ENCODE measurements at regions not wholly inside any gene's neighbourhood (a gene's known extent, or its start where the extent isn't known, plus 50 kb on each side); places are given as distances from the start of the nearest gene placed in this dataset.

DNA sequence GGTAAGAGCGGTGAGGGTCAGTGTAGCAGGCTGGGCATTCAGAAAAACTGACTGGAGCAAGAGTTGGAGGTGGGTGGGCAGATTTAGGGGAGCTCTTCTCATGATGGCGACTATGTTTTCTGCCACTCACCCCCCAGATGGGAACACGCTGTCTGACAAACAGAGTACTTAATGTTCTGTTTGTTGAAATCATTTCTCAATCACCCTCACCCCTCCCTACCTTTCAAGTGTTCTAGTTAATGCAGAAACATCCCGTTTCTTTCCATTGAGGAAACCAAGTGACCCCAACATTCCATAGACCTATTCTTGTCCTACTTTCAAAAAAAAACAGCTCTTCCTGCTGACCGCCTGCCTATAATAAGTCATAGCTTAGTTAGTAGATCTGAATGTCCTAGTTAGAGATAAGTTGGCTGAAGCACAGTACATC, 132.5 kb upstream of the NEDD9 start:
- dilution Hi-C loops (cut with HindIII; ENCODE audit: low sequenced_read_pairs, unreplicated experiment) (no loop called here), intact Hi-C loops (cut with micrococcal nuclease) (no loop called here)
- no peak for DNase-seq

More for the DNA sequence above, 132.5 kb upstream of the NEDD9 start:
- H3K9me1 ChIP-seq (ENCODE audit: insufficient read depth, low read length), result no peaks in the 10 kb centered on the region; the same call in 1 of the 2 replicates
- no peak overlapping the region for H3K56ac ChIP-seq (ENCODE audit: extremely low read depth, insufficient read depth, low read length)
- H2BK15ac ChIP-seq (ENCODE audit: low read depth, low read length), result no peak overlapping the region; the same call in 2 of the 3 replicates
- no peaks in the 10 kb centered on the region for H3K36me3 ChIP-seq (ENCODE audit: control insufficient read depth, insufficient read depth, low read length)
- no peak overlapping the region for H3K4me2 ChIP-seq (ENCODE audit: low read depth, low read length)
- in situ Hi-C loops (cut with MboI; ENCODE audit: low sequenced_read_pairs), result no loop called here
- BruUV-seq (replicated peaks), result no TSS peak
- no peaks in the 10 kb centered on the region for H4K20me1 ChIP-seq (ENCODE audit: insufficient read depth, low read length)
- H3K4me3 ChIP-seq (ENCODE audit: insufficient read depth, low read depth, low read length), result no peak overlapping the region
- H3K27me3 ChIP-seq (ENCODE audit: control insufficient read depth, insufficient read depth, low read length), result no peaks in the 10 kb centered on the region
- H2BK5ac ChIP-seq (ENCODE audit: low read depth, low read length, poor library complexity, severe bottlenecking), result no peak overlapping the region
- H2BK120ac ChIP-seq (ENCODE audit: low read depth, low read length), result no peak overlapping the region
- H3K14ac ChIP-seq (replicated peaks; ENCODE audit: low read depth, low read length), result no peak overlapping the region
- no peak overlapping the region for H4K91ac ChIP-seq (ENCODE audit: insufficient read depth, low read depth, low read length)
- no peak overlapping the region for H2AFZ ChIP-seq (replicated peaks; ENCODE audit: low read length, poor library complexity)
- no peak overlapping the region for H3K9ac ChIP-seq (ENCODE audit: low read depth, low read length)
- ATAC-seq (ENCODE audit: low read depth), result no peak
- no peak overlapping the region for H4K8ac ChIP-seq (ENCODE audit: low read depth in 2 of 2, low read length in 2 of 2)
- 80% methylated on average over 1 of the region's 5 CpGs; no CpG with 5 or more reads in 1 of the 2 experiments for WGBS, 2 experiments (ENCODE audit: extremely low coverage in 2 of 2, insufficient read length in 1 of 2)
- H2AK9ac ChIP-seq (replicated peaks; ENCODE audit: low read depth, low read length, poor library complexity), result no peak overlapping the region
- no peak overlapping the region for H3K18ac ChIP-seq (ENCODE audit: low read depth, low read length)
- ChIA-PET POLR2A (ENCODE audit: unreplicated experiment) (no interaction called here), CTCF (no interaction called here)
- H3K23ac ChIP-seq (ENCODE audit: low read depth, low read length), result no peak overlapping the region
- no peak overlapping the region for H2AK5ac ChIP-seq (ENCODE audit: low read depth, low read length)
- H3K27ac ChIP-seq (ENCODE audit: insufficient read depth, low read length), result no peak overlapping the region
- no peaks in the 10 kb centered on the region for H3K4me1 ChIP-seq (ENCODE audit: control insufficient read depth, insufficient read depth, low read length)
- H3K9me3 ChIP-seq (ENCODE audit: control insufficient read depth, insufficient read depth, low read length), result no peaks in the 10 kb centered on the region
- no peak overlapping the region for H3K4ac ChIP-seq (ENCODE audit: low read depth, low read length)
- H4K5ac ChIP-seq (ENCODE audit: low read depth, low read length), result no peak overlapping the region
- no peaks in the 10 kb centered on the region for H3K79me1 ChIP-seq (ENCODE audit: low read depth in 1 of 2, low read length in 2 of 2)
- H2BK20ac ChIP-seq (ENCODE audit: low read depth, low read length), result no peak overlapping the region
- TF ChIP-seq MXI1 (IDR thresholded peaks at IDR 0.05; ENCODE audit: borderline replicate concordance, low read depth, low read length) (no peak), MAZ (IDR thresholded peaks at IDR 0.05; ENCODE audit: borderline replicate concordance, low read depth, low read length) (no peak), CHD1 (IDR thresholded peaks at IDR 0.05; ENCODE audit: low read depth, low read length) (no peak), RCOR1 (IDR thresholded peaks at IDR 0.05; ENCODE audit: insufficient replicate concordance, low read length) (no peak), MAFK (IDR thresholded peaks at IDR 0.05; ENCODE audit: low read depth, low read length) (no peak), BHLHE40 (IDR thresholded peaks at IDR 0.05; ENCODE audit: low read depth, low read length) (no peak), CEBPB (IDR thresholded peaks at IDR 0.05; ENCODE audit: low read depth, low read length) (no peak), SMC3 (IDR thresholded peaks at IDR 0.05; ENCODE audit: low read depth, low read length) (no peak), FOS (IDR thresholded peaks at IDR 0.05; ENCODE audit: low read depth, low read length) (no peak), NFE2L2 (IDR thresholded peaks at IDR 0.05; ENCODE audit: low read depth, low read length) (no peak), RFX5 (IDR thresholded peaks at IDR 0.05; ENCODE audit: low read depth, low read length) (no peak), POLR2A (IDR thresholded peaks at IDR 0.05; ENCODE audit: low read depth, low read length) (no peak)
- TF ChIP-seq, protein P1, sequence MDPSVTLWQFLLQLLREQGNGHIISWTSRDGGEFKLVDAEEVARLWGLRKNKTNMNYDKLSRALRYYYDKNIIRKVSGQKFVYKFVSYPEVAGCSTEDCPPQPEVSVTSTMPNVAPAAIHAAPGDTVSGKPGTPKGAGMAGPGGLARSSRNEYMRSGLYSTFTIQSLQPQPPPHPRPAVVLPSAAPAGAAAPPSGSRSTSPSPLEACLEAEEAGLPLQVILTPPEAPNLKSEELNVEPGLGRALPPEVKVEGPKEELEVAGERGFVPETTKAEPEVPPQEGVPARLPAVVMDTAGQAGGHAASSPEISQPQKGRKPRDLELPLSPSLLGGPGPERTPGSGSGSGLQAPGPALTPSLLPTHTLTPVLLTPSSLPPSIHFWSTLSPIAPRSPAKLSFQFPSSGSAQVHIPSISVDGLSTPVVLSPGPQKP (IDR thresholded peaks at IDR 0.05; ENCODE audit: borderline replicate concordance, low read depth, low read length), result no peak
- TF ChIP-seq, protein P2, sequence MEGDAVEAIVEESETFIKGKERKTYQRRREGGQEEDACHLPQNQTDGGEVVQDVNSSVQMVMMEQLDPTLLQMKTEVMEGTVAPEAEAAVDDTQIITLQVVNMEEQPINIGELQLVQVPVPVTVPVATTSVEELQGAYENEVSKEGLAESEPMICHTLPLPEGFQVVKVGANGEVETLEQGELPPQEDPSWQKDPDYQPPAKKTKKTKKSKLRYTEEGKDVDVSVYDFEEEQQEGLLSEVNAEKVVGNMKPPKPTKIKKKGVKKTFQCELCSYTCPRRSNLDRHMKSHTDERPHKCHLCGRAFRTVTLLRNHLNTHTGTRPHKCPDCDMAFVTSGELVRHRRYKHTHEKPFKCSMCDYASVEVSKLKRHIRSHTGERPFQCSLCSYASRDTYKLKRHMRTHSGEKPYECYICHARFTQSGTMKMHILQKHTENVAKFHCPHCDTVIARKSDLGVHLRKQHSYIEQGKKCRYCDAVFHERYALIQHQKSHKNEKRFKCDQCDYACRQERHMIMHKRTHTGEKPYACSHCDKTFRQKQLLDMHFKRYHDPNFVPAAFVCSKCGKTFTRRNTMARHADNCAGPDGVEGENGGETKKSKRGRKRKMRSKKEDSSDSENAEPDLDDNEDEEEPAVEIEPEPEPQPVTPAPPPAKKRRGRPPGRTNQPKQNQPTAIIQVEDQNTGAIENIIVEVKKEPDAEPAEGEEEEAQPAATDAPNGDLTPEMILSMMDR (conservative IDR thresholded peaks at IDR 0.05; ENCODE audit: low read depth, low read length), result no peak
